Keratinocyte (primary cell): ENCODE measurements at regions not wholly inside any gene's neighbourhood (a gene's known extent, or its start where the extent isn't known, plus 50 kb on each side); places are given as distances from the start of the nearest gene placed in this dataset.

Source experiments
- EZH2 ChIP-seq: IDR thresholded peaks from one replicate; pipeline ENCODE4 v1.6.1; 2012; ENCODE audit warnings: inconsistent platforms, mild to moderate bottlenecking, low read length, moderate library complexity
- TF ChIP-seq, protein P1 (sequence below), 3 experiments: IDR thresholded peaks in 1 of 3; conservative IDR thresholded peaks in 1 of 3; optimal IDR thresholded peaks in 1 of 3; 2 replicates in 2 of 3; 3 replicates in 1 of 3; pipeline versions ENCODE3 to v1.5.1; 2011; ENCODE audit warnings: low read length in 3 of 3, mild to moderate bottlenecking in 3 of 3, moderate library complexity in 2 of 3, control low read depth in 1 of 3, inconsistent platforms in 1 of 3; ENCODE audit not compliant: insufficient read depth in 2 of 3; ENCODE audit errors: extremely low read depth in 1 of 3

DNA sequence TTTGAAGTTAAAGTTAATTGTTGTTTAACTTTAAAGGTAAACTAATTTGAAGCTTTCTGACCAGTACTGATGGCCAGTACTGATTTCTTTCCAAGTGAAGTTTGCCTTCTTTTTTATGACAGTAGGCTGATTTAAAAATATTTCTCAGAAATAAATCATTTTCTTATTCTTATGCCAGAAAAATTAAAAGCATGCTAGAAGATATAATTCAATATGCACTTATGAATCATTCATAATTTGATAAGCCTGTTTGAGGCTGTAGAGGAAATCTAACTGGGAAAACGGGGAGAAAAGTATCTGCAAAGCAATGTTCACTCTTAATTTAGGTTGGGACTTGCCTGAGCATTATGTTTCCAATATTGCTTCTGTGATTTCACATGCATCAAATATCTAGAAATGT is 1112.0 kb upstream of the INTU start:
- TF ChIP-seq, protein P1, sequence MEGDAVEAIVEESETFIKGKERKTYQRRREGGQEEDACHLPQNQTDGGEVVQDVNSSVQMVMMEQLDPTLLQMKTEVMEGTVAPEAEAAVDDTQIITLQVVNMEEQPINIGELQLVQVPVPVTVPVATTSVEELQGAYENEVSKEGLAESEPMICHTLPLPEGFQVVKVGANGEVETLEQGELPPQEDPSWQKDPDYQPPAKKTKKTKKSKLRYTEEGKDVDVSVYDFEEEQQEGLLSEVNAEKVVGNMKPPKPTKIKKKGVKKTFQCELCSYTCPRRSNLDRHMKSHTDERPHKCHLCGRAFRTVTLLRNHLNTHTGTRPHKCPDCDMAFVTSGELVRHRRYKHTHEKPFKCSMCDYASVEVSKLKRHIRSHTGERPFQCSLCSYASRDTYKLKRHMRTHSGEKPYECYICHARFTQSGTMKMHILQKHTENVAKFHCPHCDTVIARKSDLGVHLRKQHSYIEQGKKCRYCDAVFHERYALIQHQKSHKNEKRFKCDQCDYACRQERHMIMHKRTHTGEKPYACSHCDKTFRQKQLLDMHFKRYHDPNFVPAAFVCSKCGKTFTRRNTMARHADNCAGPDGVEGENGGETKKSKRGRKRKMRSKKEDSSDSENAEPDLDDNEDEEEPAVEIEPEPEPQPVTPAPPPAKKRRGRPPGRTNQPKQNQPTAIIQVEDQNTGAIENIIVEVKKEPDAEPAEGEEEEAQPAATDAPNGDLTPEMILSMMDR (optimal IDR thresholded peaks at IDR 0.05 in 1 of 3, IDR thresholded peaks at IDR 0.05 in 1 of 3, conservative IDR thresholded peaks at IDR 0.05 in 1 of 3; ENCODE audit: extremely low read depth in 1 of 3, insufficient read depth in 2 of 3, low read length in 3 of 3), result no peak
- TF ChIP-seq EZH2, result no peak
